ENCODE measurements at regions not wholly inside any gene's neighbourhood (a gene's known extent, or its start where the extent isn't known, plus 50 kb on each side); places are given as distances from the start of the nearest gene placed in this dataset.
"Not testable (repeated sequence)": the region's sequence is repeated elsewhere in the genome, so short reads cannot be mapped to it uniquely, and the experiment has no call there.

DNA sequence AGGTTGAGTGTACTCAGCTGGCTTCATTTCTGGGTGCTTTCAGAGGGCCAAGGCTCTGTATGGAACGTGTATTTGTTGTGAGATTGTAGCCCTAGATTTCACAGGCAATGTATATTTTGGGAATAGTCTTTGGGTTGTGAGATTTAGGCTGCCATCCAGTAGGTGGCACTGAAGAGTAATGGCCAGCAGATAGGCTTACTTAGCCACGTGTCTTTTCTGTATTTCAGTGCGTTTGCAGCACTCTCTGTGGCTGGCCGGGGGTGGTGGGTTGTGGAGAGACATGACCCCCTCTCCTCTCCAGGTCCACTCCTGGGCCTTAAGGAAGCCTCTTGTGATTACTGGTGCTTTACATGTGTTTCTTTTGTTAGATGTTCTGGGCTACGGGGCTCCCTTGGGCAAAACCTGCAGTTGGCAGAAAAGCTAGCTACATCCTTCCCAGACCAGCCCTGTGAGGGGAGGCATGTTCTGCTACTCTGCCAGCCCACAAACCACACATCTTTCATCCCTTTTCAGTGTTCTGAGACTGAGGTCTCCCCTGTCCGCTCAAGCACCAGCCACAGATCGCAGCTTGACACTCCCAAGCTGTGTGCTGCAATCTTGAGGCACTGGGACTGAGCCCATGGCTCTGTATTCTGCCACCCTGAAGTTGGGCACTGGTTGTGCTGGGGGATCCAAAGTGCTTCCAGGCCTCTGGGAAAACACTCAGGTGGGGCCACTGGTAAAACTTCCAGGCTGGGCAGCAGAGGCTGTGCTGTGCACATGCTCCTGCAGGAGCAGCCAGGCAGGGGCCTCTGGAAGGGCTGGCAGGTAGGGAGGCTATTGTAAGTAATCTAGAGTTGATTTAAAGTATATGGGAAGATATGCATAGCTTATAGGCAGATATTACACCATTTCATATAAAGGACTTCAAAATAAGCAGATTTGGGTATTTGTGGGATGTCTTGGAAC lies 1096.8 kb upstream of the PCDH20 start:
- DNase-seq (ENCODE audit: low read depth in 4 of 4, low spot score in 3 of 4), result peak in 2 of 4 donors; percentile 12 to 23

DNA sequence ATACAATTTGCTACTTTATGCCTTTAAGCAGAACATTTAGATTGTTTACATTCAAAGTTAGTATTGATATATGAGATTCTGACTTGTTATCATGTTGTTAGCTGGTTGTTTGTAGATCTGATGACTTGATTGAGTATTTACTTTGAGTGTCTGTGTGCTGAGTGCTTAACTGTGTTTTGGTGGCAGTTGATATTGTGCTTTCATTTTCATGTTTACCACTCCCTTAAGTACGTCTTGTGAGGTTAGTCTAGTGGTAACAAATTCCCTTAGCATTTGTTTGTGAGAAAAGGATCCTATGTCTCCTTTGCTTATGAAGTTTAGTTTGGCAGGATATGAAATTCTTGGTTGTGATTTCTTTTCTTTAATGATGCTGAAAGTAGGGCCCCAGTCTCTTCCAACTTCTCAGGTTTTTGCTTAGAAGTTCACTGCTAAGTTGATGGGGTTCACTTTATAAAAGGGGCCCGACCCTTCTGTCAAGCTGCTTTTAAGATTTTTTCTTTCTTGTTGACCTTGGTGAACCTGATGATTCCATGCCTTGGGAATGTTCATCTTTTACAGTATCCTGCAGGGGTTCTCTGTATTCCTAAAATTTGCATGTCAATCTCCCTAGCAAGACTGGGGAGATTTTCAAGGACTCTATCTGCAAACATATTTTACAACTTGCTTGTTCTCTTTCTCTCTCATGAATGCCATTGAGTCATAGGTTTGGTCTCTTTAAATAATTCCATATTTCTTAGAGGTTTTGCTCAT lies 1095.4 kb upstream of the PCDH20 start:
- DNase-seq (ENCODE audit: low read depth in 4 of 4, low spot score in 3 of 4), result no peak

DNA sequence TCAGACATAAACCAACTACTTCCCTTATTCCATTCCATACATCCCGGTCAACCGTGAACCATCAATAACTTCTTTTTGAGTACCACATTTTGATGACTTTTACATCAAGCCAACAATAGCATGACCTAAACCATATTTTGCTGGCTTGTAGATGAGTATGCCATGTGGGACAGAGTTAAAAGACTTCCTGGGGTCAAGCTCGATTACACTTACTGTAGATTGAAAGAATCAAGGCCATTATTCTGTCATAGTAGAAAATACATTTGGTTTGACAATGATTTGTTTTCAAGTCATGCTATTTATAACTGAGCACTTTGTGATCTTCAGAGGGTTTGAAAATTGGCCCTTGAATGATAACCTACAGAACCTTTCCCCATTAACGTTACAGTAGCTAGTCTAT lies 1086.9 kb upstream of the PCDH20 start:
- DNase-seq (ENCODE audit: low read depth in 4 of 4, low spot score in 3 of 4), result no peak

DNA sequence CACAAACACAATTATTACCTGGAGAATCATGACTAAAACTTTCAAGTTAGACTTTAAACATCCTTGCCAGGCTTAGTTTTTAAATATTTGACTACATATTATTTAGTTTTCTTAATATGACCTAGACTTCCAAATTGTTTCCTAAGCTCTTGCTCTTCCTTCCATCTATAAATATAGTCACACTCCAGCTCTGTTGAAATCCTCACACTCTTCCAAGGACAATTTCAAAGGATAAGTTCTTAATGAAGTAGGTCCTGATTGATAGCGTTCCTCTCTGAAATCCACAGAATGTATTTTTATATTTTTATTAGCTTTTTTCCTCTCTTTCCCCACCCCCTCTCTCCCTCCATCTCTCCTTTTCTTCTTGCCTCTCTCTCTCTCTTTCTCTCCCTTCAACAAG lies 1074.1 kb upstream of the PCDH20 start:
- no peak for DNase-seq (ENCODE audit: low read depth in 4 of 4, low spot score in 3 of 4)

DNA sequence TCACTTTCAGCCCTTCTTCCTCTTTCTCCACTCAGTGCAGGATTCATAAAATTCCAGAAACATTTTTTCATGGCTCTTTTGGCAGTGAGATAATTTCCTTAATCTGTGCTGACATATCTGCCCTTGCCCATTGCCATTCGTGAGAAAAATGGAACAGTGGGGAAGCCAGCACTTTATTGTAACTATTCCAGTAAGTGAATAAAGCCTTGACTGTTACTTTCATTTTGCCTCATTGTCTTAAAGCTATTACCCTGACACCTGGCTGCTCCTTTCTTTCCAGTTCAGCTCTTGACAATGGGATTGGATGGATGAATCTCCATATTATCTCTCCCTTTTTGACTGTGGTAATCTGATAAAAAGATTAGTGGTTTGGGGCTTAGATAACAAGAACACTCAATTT lies 1068.1 kb upstream of the PCDH20 start:
- DNase-seq (ENCODE audit: low read depth in 4 of 4, low spot score in 3 of 4), result no peak

DNA sequence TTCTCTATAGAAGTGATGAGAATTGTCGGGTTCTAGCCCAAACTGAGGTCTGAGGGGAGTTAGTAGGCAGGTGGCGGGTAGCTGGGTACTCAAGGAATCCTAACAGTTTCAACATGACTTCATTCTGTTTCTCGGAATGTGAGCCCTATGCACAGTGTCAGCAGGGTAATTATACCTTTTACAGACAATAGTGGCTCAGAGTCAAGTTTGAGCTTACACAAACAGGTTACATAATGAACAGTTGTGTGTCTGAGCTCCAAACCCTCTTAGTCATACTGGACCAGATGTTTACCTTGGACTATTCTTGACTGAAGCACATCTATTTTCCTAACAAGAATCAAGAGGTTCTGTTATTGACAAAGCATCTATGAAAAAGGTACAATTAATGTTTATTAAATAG lies 1066.7 kb upstream of the PCDH20 start:
- DNase-seq (ENCODE audit: low read depth in 4 of 4, low spot score in 3 of 4), result no peak

DNA sequence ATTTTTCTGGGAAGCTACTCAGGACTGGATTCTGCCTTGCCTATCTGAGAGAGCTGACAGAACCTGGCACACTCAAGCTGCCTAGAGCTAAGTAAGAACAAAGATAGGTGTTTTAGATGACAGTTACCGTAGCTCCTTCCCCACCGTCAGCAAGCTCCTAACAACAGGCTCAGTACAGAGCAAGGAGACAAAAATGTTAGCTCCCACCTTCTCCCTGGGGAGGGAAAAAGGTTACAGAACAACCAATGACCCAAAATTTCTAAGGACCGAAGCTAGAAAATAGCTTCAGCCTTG lies 1058.2 kb upstream of the PCDH20 start:
- DNase-seq (ENCODE audit: low read depth in 4 of 4, low spot score in 3 of 4), result no peak

DNA sequence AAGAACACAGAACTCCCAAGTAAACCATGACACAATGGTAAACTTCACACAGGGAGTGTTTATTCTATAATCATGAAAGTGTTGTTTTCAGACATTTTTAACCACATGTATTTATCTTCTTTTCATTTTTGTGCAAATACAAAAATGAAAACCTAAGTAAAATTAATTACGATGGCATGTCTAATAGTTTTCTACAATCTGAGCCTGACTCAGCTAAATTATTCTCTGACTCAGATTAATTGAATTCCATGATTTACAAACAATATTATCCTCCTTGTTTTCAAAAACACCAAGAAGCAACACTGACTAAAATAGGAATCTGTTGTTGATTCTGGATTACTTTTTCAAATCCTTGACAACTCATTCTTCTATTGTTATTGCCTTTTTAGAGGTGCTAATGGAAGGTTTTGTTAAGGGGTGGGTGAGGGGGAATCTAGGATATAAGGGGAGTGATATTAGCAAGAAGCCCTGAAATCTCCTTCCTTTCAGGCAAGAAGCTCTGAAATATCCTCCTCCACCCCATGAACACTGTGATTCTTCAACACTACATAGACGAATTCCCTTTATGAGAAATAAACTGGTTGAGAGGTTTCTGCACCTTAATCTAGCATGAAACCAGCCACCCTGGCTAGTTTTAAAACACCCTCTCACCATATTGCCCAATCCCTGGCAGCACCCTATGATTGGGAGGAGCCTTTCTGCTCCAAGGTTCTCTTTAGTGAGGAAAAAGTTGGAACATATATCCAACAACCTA lies 1057.7 kb upstream of the PCDH20 start:
- no peak for DNase-seq (ENCODE audit: low read depth in 4 of 4, low spot score in 3 of 4)

DNA sequence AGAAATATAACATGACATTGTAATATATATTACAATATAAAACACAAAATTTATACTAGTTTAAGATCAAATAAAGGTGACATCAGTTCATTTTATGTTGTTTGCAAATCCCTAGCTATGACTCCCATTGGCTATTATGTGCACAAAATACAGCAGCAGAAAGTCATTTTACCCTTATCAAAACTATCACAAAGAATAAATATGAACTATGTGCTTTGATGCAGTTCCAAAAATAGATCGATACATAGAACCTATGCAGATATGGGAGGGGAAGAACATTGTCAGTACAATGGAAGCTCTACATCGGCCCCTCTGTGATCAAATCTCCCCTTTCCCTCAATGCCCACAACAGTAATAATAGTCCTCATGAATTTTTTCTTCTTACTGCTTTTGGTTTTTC lies 1038.1 kb upstream of the PCDH20 start:
- no peak for DNase-seq (ENCODE audit: low read depth in 4 of 4, low spot score in 3 of 4)

DNA sequence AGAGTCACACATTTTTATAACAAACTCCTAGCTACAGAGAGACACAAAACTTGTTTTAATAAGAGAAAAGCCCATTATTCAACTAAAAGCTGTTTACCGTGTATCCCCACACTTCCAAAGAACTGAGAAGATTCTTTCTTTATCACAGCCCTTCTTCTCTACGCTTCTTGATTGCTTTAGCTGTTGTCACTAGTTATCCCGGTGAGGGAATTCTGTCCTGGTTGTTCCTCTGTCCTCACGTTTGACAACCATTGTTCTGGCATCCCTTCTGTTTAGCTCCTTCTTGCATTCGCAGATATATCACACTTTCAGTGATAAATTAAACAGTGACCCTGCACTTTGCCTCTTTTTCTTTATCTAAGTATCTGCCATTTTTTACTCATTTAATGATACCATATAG lies 1035.1 kb upstream of the PCDH20 start:
- DNase-seq (ENCODE audit: low read depth in 4 of 4, low spot score in 3 of 4), result no peak

DNA sequence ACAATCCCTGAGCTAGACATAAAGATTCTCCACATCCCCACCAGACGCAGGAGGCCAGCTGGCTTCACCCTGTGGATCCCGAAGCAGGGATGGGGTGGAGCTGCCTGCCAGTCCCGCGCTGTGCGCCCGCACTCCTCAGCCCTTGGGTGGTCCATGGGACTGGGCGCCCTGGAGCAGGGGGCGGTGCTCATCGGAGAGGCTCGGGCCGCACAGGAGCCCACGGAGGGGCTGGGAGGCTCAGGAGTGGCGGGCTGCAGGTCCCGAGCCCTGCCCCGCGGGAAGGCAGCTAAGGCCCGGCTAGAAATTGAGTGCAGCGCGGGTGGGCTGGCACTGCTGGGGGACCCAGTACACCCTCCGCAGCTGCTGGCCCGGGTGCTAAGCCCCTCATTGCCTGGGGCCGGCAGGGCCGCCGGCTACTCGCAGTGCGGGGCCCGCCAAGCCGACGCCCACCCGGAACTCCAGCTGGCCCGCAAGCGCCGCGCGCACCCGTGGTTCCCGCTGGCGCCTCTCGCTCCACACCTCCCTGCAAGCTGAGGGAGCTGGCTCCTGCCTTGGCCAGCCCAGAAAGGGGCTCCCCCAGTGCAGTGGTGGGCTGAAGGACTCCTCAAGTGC lies 1032.2 kb upstream of the PCDH20 start:
- not testable (repeated sequence) for DNase-seq (ENCODE audit: low read depth in 4 of 4, low spot score in 3 of 4)

DNA sequence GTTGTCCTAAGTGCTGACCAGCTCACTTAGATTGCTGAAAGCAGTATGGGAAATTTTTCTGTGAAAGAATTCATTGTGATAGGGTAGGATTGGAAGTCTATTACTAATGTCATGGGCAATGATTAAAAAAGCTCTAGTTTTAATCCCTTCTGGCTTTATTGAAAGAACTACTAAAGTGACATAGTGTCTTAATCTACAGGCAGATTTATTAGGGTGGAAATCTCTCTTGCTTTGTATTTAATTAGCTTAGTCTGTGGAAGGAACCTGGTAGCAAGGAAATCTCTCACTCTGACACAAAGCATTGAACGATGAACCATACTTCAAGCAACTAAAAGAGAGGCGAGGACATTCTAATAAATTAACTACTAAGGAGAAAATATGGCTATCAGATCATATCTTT lies 1029.2 kb upstream of the PCDH20 start:
- DNase-seq (ENCODE audit: low read depth in 4 of 4, low spot score in 3 of 4), result no peak

DNA sequence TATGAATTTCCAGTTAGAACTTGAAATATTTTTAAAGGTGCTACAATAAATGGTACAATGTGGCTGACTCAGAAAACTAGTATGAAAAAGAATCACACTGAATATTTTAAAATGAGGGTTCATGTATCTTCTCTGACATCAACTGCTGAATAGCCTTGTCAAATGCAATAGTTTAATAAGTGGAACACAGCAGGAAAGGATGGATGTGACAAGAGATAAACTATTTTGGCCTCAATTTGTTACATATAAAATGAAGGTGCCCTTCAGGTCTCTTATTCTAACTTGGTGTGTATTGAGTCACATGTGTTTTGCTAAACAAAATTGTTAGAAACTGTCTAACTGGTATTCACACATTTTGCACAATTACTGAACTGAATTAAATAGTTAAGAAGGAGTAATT lies 1018.4 kb upstream of the PCDH20 start:
- DNase-seq (ENCODE audit: low read depth in 4 of 4, low spot score in 3 of 4), result no peak

DNA sequence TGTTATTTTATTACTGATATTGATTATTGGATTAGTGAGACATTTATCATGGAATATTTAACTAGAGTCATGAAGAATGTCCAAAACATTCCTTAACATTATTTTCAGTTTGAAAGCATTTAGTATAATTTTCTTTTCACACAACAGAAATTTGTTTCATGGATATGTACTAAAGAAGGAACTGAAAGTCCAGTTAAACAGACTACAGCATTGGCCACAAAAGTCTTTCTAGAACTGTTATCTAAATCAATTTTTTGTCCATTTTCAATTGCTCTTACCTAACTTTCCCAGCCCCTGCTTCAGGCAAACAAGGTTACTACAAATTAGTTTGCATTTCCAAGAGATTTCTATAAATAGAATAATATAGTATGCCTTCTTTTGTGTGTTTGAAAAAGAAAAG lies 1018.0 kb upstream of the PCDH20 start:
- DNase-seq (ENCODE audit: low read depth in 4 of 4, low spot score in 3 of 4), result no peak

DNA sequence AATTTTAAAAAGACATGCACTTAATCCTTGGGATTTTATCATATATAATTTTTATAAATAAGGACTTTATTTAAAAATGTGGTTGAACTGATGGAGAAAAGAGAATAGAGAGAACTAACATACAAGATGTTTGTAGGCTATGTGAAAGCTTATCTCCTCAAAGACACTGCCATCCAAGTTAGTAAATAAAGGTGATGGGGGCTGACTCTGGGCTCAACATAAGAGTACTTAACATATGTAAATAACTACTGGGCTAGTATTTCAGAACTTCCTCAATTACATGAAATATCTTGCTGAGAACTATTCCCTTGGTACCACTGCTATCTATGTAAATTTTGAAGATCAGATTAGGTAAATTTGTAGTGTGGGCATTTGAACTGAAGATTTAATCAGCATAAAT lies 1017.3 kb upstream of the PCDH20 start:
- DNase-seq (ENCODE audit: low read depth in 4 of 4, low spot score in 3 of 4), result no peak

DNA sequence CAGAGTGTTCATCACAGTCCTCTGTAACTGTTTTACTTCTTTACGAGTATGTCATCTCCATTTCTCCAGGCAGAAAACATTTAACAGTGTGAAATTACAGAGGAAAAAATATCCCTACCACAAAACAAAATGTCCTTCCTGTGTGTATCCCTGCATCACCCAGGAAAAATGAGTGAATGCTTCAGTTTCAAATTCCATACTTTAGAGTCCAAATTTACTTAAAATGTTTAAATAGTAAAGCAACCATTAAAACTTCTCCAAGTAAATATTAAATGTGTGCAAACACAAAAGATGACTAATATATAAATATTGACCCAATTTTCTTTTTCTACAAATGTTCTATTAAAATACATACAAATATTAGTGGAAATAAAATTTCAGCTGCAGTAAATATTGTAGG lies 1016.6 kb upstream of the PCDH20 start:
- no peak for DNase-seq (ENCODE audit: low read depth in 4 of 4, low spot score in 3 of 4)

DNA sequence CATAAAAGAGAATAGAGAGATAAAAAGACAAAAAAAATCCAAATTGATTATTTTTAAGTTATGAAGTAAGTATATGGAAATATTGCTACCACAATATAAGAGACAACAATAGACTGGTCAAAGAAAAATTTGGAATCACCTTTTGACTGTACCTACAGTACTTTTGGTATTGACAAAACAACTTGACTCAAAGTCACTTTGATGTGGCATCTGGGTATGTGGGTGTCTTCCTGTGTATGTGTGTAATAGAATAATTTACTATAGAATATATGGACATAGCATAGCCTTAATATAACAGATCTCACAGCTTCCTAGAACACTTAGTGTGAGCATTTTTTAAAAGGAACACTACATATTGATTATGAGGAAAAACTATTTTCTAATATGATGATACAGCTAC lies 1016.2 kb upstream of the PCDH20 start:
- no peak for DNase-seq (ENCODE audit: low read depth in 4 of 4, low spot score in 3 of 4)

DNA sequence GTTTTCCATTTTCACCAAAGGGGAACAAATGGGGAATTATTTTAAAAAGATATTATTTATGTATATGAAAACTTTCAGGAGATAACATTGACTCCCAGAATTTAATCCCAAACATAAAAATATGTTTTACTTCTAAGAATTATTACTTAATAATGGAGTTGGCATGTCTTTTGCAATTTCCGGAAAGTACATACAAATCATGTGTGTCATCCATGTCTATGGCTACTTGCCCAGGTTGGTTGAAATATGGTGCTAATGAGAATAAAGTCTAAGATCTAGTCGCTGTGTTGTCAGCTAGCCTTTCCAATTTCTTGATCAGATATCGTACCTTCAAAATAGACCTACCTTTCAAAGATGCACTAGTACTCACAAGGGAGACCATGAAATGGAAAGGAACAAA lies 1003.2 kb upstream of the PCDH20 start:
- DNase-seq (ENCODE audit: low read depth in 4 of 4, low spot score in 3 of 4), result no peak

DNA sequence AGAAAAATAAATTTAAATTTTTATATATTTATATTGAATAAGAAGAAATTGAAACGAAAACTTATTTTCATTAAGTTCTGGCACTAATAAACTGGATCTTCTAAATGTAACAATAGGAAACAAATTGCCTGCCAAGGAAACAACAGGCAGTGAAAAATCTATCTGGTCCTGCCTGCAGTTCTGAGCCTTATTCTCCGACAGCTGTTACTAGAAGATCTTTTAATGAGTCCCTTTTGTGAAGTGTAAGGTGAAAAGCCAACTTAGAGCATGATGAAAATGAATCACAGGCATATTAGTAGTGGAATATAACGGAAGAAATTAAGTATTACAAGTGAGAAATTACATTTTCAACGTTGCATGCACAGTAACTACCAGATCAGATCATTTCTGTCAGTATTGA lies 1002.7 kb upstream of the PCDH20 start:
- no peak for DNase-seq (ENCODE audit: low read depth in 4 of 4, low spot score in 3 of 4)

DNA sequence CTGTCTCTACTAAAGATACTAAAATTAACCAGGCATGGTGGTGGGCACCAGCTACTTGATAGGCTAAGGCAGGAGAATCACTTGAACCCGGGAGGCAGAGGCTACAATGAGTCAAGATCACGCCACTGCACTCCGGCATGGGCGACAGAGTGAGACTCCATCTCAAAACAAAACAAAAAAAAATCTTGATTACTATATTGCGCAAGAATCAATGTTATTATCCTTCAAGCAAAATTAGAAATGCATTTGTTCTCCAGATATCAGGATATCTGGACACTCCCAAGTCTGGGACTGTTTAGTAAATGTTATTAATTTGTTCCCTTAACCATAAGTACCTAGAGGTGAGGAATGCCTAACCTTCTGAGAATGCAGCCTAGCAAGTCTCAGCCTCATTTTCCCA lies 992.2 kb upstream of the PCDH20 start:
- no peak for DNase-seq (ENCODE audit: low read depth in 4 of 4, low spot score in 3 of 4)

DNA sequence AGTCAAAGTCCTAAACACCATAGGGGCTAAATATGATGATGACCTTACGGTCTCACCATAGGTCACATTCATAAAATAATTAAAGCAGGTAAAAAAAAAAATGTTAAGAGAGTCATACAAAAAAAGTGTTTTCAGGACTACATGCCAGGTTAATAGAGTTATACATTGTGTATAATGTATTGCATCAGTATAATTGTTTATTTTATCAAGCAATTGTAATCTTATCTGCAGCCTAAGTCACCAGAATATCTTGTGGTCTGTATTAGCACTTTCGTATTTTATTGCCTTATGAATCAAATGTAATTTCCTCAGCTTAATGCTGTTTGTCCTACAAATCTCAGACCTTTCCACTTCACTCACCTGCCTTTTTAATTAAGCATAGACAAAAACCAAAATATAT lies 972.9 kb upstream of the PCDH20 start:
- no peak for DNase-seq (ENCODE audit: low read depth in 4 of 4, low spot score in 3 of 4)

All from right renal pelvis (tissue), 4 donors.